Upper lobe of right lung (tissue), 1 donor: ENCODE measurements at regions not wholly inside any gene's neighbourhood (a gene's known extent, or its start where the extent isn't known, plus 50 kb on each side); places are given as distances from the start of the nearest gene placed in this dataset.
"Not testable (repeated sequence)": the region's sequence is repeated elsewhere in the genome, so short reads cannot be mapped to it uniquely, and the experiment has no call there.

Experiments
- ATAC-seq: fragments of 200-7000 bp; cut with Tn5 transposase; one replicate; pipeline ENCODE4 v1.9.1; 2020; ENCODE audit warnings: mild to moderate bottlenecking, moderate library complexity
- DNase-seq: peaks from one replicate; pipeline ENCODE4 v3.0.0-alpha.2; 2020
- H3K27ac ChIP-seq: fragments of 200-600 bp; one replicate; pipeline ENCODE4 v1.8.0; 2022
- H3K27me3 ChIP-seq: fragments of 200-600 bp; one replicate; pipeline ENCODE4 v1.8.0; 2022; ENCODE audit warnings: mild to moderate bottlenecking
- H3K36me3 ChIP-seq: fragments of 200-600 bp; one replicate; pipeline ENCODE4 v1.8.0; 2022
- H3K4me1 ChIP-seq: fragments of 200-600 bp; one replicate; pipeline ENCODE4 v1.8.0; 2022
- H3K4me3 ChIP-seq: fragments of 200-600 bp; one replicate; pipeline ENCODE4 v1.8.0; 2022; ENCODE audit warnings: mild to moderate bottlenecking
- H3K9me3 ChIP-seq: fragments of 200-600 bp; one replicate; pipeline ENCODE4 v1.8.0; 2022
- intact Hi-C: fragments of 100-400 bp; cut with DNase I; formaldehyde crosslinking; loops from one replicate; pipeline ENCODE4 v1.11.0; 2022
- TF ChIP-seq, protein P1 (sequence below): fragments of 200-600 bp; IDR thresholded peaks from one replicate; pipeline ENCODE4 v1.8.0; 2022; ENCODE audit warnings: antibody characterized with exemption
- donor health status: DM: no; HTN: yes; CAD: no; lungs with severe emphysema.

DNA sequence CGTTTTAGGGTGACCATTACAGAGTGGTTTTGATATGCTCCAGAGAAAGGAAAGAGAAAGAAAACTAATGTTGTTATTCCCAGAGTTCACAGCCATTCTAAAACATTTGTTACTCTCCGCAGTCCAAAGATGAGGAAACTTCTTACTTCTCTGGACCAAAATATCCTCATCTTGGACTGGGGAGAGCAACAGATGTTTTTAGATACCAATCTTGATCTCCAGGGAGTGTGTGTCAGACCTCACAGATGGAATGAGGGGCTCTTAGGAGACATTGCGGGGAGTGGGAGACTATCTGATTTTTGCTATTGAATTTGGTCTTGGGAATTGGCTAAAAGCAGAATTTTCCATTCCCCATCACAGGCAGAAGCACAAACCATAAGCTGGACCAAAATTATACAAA, 110.8 kb downstream of the TNFAIP3 start:
- DNase-seq = no peak
- intact Hi-C loops = no loop called here
- no peak for ATAC-seq
- Histone ChIP-seq H3K27me3 (no peaks in the 10 kb centered on the region), H3K36me3 (no peaks in the 10 kb centered on the region), H3K4me1 (no peaks in the 10 kb centered on the region), H3K9me3 (no peaks in the 10 kb centered on the region), H3K4me3 (no peak overlapping the region), H3K27ac (peak overlapping the region; percentile 2)
- TF ChIP-seq, protein P1, sequence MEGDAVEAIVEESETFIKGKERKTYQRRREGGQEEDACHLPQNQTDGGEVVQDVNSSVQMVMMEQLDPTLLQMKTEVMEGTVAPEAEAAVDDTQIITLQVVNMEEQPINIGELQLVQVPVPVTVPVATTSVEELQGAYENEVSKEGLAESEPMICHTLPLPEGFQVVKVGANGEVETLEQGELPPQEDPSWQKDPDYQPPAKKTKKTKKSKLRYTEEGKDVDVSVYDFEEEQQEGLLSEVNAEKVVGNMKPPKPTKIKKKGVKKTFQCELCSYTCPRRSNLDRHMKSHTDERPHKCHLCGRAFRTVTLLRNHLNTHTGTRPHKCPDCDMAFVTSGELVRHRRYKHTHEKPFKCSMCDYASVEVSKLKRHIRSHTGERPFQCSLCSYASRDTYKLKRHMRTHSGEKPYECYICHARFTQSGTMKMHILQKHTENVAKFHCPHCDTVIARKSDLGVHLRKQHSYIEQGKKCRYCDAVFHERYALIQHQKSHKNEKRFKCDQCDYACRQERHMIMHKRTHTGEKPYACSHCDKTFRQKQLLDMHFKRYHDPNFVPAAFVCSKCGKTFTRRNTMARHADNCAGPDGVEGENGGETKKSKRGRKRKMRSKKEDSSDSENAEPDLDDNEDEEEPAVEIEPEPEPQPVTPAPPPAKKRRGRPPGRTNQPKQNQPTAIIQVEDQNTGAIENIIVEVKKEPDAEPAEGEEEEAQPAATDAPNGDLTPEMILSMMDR = no peak

DNA sequence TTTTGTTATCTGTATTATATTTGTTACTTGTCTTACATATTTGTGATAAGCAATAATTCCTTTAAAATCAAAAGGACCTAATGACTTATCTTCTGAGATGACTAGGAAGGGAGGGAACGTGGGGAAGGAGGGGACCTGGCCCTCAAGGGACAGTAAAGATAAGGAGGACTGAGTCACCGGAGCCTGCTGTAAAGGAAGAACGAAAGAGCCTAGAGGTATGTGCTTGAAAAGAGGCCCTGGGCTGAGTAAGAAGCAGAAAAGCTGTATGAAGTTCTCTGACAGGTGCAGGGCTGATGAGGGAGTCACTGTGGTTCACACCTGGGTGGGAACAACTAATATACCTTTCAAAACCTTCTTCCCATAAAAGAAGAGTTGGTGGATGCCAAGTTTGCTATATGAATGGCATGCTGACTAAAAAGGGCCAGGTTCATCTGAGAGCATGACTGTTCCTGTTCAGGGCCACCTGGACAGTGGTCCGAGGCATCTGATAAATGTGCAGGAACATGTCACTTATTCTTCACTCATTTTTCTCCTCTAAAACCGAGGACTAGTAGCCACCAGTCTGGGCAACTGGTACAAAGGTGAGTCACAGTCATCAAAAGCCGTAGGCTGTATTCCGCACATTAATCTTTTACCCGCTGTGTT, 111.3 kb downstream of the TNFAIP3 start:
- Histone ChIP-seq H3K9me3 (no peaks in the 10 kb centered on the region), H3K4me3 (no peak overlapping the region), H3K36me3 (no peaks in the 10 kb centered on the region), H3K27ac (no peak overlapping the region), H3K27me3 (no peaks in the 10 kb centered on the region), H3K4me1 (no peaks in the 10 kb centered on the region)
- intact Hi-C loops = no loop called here
- TF ChIP-seq, protein P1 = no peak
- no peak for DNase-seq
- ATAC-seq = no peak

DNA sequence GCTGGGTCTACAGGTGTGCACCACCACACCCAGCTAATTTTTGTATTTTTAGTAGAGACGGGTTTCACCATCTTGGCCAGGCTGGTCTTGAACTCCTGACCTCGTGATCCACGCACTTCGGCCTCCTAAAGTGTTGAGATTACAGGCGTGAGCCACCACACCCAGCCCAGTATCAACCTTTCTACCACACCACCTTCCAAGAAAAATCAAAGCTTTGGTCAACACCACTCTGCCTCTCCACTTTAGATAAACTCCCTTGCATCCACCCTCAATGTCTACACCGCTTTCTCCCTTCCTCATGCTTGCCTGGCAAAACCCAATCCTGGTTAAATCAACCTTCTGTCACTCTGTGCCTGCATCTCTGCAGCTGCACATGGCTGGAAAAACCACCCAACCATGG, 112.2 kb downstream of the TNFAIP3 start:
- H3K27ac ChIP-seq, ATAC-seq, DNase-seq, H3K36me3 ChIP-seq, intact Hi-C loops, H3K4me1 ChIP-seq, H3K9me3 ChIP-seq, H3K27me3 ChIP-seq, H3K4me3 ChIP-seq: not testable (repeated sequence)

DNA sequence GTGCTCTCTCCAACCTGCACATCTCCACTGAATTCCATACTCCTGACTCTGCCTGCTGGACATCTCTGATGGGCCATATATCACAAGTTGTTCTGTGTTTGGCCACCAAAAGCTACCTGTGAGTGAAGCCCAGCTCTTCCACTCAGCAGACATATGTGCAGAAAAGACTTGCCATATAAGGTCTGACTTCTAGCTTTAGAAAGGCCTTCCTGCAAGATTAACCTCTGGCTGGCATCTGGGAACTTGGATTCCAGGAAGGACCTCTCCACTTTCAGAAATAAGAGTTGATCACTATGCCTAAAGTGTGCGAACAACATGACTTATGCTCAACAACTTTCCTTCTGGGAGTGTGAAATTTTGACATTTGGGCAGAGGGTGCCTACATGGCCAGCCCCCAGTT, 113.7 kb downstream of the TNFAIP3 start:
- intact Hi-C loops = no loop called here
- DNase-seq (no peak), ATAC-seq (no peak)
- no peaks in the 10 kb centered on the region for H3K27me3 ChIP-seq
- TF ChIP-seq, protein P1 = no peak
- no peak overlapping the region for H3K27ac ChIP-seq
- H3K4me1 ChIP-seq = no peaks in the 10 kb centered on the region
- no peak overlapping the region for H3K4me3 ChIP-seq
- no peaks in the 10 kb centered on the region for H3K9me3 ChIP-seq
- H3K36me3 ChIP-seq = no peaks in the 10 kb centered on the region

DNA sequence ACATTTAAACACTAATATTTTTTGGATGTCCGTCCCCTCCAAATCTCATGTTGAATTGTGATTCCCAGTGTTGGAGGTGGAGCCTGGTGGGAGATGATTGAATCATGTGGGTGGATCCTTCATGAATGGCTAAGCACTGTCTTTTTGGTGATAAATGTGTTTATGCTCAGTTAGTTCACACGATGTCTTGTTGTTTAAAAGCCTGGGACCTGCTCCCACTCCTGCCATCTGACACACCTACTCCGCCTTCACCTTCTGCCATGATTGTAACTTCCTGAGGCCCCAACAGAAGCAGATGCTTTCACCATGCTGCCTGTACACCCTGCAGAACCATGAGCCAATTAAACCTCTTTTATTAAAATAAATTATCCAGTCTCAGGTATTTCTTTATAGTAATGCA, 114.7 kb downstream of the TNFAIP3 start:
- Histone ChIP-seq H3K9me3 (no peaks in the 10 kb centered on the region), H3K27me3 (no peaks in the 10 kb centered on the region), H3K36me3 (no peaks in the 10 kb centered on the region), H3K4me3 (no peak overlapping the region), H3K27ac (no peak overlapping the region), H3K4me1 (no peaks in the 10 kb centered on the region)
- intact Hi-C loops = no loop called here
- no peak for ATAC-seq
- TF ChIP-seq, protein P1 = no peak
- no peak for DNase-seq

DNA sequence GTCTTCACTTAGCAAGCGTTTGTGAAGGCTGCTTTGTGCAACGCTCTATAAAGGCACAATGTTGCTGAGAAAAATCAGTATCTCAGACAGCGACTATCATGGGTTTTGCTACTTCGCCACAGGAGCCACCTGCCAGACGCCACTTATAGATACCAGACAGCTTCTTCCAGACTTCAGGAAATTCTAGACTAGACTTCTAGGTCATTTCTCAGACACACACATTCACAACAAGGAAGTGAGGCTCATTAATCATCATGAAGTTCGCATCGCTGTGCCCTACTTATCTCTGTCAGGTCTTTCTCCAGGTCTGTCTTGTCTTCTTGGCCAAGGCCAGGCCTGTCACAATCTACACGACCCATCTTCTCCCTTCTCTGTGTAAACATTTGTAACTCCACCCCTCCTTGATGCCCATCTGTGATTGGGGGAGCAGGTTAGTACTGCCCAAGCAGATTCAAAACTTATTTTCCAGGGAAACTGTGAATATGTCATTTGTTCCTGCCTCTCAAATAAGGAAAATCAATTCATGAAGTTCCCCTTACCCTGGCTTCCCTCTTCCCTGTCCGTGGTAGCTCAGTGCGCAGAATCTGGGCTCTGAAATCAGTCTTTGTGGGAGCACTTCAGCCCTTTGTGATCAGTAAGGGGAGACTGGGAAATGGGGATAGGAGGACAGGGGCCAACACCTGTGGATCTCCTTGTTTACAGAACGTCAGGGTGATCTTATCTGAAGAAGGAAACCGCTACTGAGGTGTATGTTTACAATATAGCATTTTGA, 115.5 kb downstream of the TNFAIP3 start:
- TF ChIP-seq, protein P1 = no peak
- intact Hi-C loops = no loop called here
- Histone ChIP-seq H3K4me3 (no peak overlapping the region), H3K27me3 (no peaks in the 10 kb centered on the region), H3K9me3 (no peaks in the 10 kb centered on the region), H3K4me1 (no peaks in the 10 kb centered on the region), H3K27ac (no peak overlapping the region), H3K36me3 (no peaks in the 10 kb centered on the region)
- ATAC-seq (no peak), DNase-seq (no peak)
